Thyroid gland (tissue), 4 donors: ENCODE measurements at regions not wholly inside any gene's neighbourhood (a gene's known extent, or its start where the extent isn't known, plus 50 kb on each side); places are given as distances from the start of the nearest gene placed in this dataset.

Source experiments
- CTCF ChIP-seq, 6 experiments: fragments of 200-600 bp in 3 of 6; fragments of 450-650 bp in 3 of 6; sonication (generic) in 3 of 6; IDR thresholded peaks; one replicate each; pipeline ENCODE4 v1.5.1; 2016 to 2019; ENCODE audit warnings: antibody characterized with exemption in 6 of 6, mild to moderate bottlenecking in 2 of 6, inconsistent platforms in 1 of 6, moderate library complexity in 1 of 6
- POLR2A ChIP-seq, 2 donors: fragments of 450-650 bp; IDR thresholded peaks; one replicate each; pipeline ENCODE4 v1.6.1; 2017; ENCODE audit warnings: antibody characterized with exemption in 2 of 2, mild to moderate bottlenecking in 2 of 2, moderate library complexity in 1 of 2

GRCh38 chr3:24566927-24567326, 72.3 kb upstream of the THRB start:
- TF ChIP-seq CTCF (IDR thresholded peaks at IDR 0.05), result no peak
- TF ChIP-seq POLR2A (IDR thresholded peaks at IDR 0.05), result no peak
